HG02588 (cell line): ENCODE measurements at regions not wholly inside any gene's neighbourhood (a gene's known extent, or its start where the extent isn't known, plus 50 kb on each side); places are given as distances from the start of the nearest gene placed in this dataset.

Experiments
- ATAC-seq: cut with Tn5 transposase; IDR thresholded peaks from one replicate; pipeline ENCODE4 v1.9.1; 2021; ENCODE audit warnings: mild to moderate bottlenecking, moderate library complexity; ENCODE audit not compliant: unreplicated experiment

GRCh38 chr10:6660460-6660859 lies 80.4 kb upstream of the PRKCQ start:
- ATAC-seq = no peak

- ATAC-seq = no peak
Observed at GRCh38 chr10:6659451-6659850, 79.4 kb upstream of the PRKCQ start.

DNA sequence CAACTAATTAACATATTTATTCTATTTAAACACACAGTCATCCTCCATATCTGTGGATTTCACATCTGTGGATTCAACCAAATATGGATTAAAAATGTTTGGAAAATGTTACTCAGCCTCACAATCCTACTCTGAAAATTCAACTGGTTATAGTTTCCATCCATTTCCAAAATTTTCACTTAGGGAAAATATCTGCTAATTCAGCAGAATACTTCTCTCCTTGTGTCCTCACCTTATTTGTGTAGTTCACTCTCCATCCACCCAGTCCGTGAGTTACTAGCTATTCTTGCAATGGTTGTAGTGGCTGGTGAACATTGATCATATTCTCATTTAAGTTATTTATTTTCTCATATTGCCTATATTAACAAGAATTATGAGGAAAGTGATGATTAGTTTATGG lies 77.6 kb upstream of the PRKCQ start:
- no peak for ATAC-seq

DNA sequence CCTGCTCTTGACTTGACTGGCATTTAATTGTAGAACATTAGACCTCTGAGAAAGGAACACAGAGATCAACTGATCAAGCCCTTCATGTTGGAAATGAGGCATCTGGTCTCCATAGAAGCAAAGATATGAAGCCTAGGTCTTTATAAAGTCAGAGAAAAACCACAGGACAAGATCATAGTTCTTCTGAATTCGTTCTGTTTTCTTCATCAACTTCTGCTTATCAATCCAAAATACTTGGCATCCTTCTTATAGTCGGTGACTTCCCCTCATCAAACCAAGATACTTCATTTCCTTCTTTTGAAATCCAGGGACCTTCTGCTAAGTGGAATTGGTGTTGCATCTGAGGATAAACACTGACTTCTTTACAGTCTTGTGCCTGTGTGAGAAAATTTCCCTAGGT lies 77.1 kb upstream of the PRKCQ start:
- no peak for ATAC-seq

DNA sequence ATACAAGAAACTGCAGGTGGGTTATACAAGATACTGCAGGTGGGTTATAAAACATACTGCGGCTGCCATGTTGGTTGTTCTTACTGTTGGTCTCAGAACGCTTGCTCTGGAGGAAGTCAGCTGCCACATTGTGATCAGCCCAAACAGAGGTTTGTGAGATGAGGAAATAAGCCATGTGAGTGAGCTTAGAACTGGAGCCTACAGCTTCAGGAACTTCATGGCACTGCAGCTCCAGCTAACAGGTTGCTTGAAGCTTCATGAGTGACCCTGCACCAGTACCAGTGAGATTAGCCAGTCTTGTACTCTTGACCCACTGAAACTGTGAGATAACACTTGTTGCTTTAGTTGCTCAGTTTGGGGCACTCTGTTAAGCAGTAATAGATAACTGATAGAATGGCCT lies 74.5 kb upstream of the PRKCQ start:
- no peak for ATAC-seq

DNA sequence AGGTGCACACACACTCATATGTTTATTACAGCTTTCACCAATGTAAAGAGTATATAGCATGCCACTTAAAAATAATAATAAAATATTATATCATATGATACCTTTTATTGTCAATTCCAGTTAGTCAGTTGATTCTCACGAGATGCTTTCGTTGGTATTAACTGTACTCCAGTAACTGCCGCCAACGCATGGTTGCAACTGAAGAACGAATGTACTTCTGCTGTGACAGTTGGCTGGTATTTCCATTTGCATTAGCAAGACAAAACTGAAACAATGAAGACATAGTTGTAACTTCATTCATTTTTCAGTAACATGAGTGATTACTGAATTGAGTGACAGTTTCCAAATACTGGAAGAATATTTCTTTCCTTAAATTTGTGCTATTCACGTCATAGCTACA lies 70.5 kb upstream of the PRKCQ start:
- no peak for ATAC-seq

DNA sequence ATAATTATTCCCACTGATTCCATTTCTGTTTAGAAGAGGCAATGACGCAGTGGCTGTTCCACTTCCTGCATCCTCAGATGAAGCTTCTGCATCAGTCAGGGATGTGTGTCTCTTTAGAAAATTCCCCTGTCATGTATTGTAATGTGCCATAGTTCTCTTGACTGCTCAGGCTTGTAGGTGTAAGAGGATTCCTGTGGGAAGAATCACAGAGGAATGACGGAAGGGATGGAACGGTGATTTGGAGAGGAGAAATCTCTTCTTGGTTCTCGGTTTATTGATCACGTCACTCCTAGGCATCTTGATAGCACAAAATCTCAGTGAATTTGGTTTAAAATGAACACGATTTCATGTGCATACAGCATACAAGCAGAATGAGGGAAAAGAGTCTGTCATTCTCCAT lies 69.8 kb upstream of the PRKCQ start:
- ATAC-seq = no peak

DNA sequence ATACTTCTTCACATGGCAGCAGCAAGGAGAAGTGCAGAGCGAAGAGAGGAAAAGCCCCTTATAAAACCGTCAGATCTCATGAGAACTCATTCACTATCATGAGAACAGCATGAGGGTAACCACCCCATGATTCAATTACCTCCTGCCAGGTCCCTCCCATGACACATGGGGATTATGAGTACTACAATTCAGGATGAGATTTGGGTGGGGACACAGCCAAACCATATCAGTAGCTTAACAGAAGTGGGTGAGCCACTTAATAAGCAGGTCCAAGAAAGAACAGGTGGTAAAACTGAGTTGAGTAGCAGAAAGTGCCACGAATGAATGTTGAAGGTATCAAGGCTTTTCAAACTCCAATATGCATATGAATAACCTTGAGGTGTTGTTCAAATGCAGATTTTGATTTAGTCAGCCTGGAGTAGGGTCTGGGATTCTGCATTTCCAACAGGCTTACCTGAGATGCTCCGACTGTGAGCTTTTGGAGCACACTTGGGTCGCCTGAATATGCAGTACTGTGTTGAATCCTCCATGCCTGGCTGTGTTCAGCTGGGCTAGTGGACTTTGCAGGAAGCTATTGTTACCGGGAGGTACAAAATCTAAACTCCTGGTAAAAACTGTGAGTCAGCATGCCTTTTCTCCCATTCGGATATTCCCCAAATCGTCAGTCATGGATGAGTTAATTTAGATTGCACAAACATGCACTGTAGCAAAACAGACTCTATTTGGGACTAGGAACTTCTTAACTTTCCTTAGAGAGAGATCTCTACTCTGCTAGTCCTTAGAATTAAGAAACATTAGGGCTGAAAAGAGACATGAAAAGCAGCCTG lies 69.0 kb upstream of the PRKCQ start:
- ATAC-seq = no peak

- peak; percentile 70 for ATAC-seq
Observed at GRCh38 chr10:6647811-6648526, 67.9 kb upstream of the PRKCQ start.

- no peak for ATAC-seq
Observed at GRCh38 chr10:6643962-6644361, 63.9 kb upstream of the PRKCQ start.

DNA sequence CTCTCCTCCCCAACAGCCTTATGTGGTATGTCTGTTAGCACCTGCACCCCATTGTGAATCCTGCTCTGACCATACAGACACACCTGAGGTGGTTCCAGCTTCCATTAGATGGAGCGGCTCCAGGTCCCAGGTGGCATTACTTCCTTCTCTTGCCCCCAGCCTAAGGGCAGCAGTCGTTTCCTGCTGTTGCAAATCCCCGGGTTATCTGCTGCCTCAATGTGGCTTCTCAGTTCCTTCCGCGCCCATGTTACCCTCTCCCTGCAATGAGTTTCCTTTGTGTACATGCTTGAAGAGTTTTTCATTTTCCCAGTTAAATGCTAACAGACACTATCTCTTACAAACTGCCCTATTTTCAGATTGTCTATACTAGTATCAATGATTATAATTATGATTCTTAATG lies 62.8 kb upstream of the PRKCQ start:
- ATAC-seq = no peak

DNA sequence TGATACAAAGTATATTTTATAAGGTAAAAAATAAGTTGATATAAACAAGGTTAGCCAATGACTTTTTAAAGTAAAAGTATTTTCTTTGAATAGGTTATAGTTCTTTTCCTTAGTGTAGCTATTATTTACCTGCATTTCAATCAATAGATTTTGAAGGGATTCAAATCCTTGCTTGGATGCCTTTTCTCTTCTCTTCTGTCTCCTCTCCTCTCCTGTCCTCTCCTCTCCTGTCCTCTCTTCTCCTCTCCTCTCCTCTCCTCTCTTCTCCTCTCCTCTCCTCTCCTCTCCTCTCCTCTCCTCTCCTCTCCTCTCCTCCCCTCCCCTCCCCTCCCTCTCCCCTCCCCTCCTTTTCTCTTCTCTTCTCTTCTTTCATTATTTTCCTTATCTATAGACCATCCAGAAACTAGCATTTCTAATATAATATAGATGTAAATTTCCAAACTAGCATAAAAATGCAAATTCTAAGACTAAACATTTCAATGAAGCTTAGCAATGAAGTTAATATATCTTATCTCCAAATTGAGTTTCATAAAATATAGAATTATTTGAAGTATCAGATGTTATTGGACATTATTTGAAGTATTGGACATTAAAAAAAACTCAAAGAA lies 60.5 kb upstream of the PRKCQ start:
- no peak for ATAC-seq

- no peak for ATAC-seq
Observed at GRCh38 chr10:6637053-6637452, 57.0 kb upstream of the PRKCQ start.

- no peak for ATAC-seq
Observed at GRCh38 chr10:6635784-6636183, 55.7 kb upstream of the PRKCQ start.
